ENCODE measurements at regions not wholly inside any gene's neighbourhood (a gene's known extent, or its start where the extent isn't known, plus 50 kb on each side); places are given as distances from the start of the nearest gene placed in this dataset.

DNA sequence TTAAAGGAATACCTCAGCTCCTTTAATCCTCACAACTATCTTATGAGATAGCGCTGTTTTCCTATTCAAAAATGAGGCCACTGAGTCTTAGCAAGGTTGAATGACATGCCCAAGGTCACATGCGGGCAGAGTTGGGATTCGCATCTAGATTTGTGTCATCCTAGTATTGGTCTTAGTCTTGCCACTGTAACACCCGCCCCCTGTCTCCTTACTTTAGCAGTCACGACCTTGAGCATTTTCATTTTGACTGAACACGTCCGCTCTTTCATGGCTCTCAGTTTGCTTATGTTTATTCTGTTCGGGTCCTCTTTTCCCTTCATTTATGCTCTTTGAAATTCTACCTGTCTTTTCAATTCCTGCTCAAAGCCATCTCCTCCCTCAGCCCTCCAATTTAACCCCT is 112.5 kb upstream of the CADPS start:
- intact Hi-C loops (cut with micrococcal nuclease): no loop called here
- Mint-ChIP-seq H3K4me3 (no peak overlapping the region), H3K9me3 (no peaks in the 10 kb centered on the region), H3K36me3 (ENCODE audit: low read depth) (no peaks in the 10 kb centered on the region), H3K4me1 (no peaks in the 10 kb centered on the region), H3K27me3 (no peaks in the 10 kb centered on the region), H3K27ac (no peak overlapping the region)
- ChIA-PET CTCF (no interaction called here), POLR2A (no interaction called here)
- DNase-seq (no peak), ATAC-seq (ENCODE audit: low read depth) (no peak)
- TF ChIP-seq CTCF (IDR thresholded peaks at IDR 0.05): no peak

DNA sequence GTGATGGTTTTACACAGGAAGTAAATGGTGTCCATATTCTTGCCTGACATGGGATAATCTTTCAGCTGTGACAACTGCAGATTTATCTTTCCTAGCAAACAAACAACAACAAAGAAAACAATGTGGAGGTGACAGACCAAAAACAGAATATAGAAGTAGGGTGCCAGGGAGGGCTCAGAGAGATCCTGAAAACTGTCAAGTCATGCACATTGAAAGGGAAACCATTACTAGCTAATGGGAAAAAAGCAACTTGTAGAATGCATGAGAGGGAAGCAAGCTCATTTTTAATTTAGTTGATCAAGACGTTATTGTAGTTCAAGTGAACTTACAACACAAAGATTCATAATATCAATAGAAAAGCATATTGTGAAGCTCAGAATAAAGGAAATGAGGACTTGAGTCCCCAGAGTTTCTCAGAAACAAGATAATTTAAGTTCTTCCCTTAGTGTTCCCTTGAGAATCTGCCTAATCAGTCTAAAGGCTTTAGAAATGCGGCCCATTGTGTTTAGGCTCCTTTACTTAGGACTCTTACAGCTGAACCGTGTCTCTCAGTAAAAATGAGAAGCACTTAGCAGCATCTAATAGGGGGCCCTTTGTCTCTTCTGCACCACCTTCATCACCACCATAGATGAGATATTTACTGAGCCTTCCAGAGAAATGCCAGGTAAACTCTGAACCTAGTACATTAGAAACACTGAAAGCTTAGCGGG is 115.6 kb upstream of the CADPS start:
- intact Hi-C loops (cut with micrococcal nuclease): no loop called here
- DNase-seq (no peak), ATAC-seq (ENCODE audit: low read depth) (no peak)
- no peaks in the 10 kb centered on the region for H3K4me1 Mint-ChIP-seq
- TF ChIP-seq CTCF (IDR thresholded peaks at IDR 0.05): no peak
- no peaks in the 10 kb centered on the region for H3K27me3 Mint-ChIP-seq
- POLR2A ChIA-PET: no interaction called here
- no peak overlapping the region for H3K27ac Mint-ChIP-seq
- H3K4me3 Mint-ChIP-seq: no peak overlapping the region
- CTCF ChIA-PET: no interaction called here
- peaks cover 5% of the 10 kb centered on the region for H3K9me3 Mint-ChIP-seq
- no peaks in the 10 kb centered on the region for H3K36me3 Mint-ChIP-seq (ENCODE audit: low read depth)

- H3K27ac Mint-ChIP-seq: no peak overlapping the region
- H3K27me3 Mint-ChIP-seq: peaks cover 2% of the 10 kb centered on the region
- H3K9me3 Mint-ChIP-seq: peaks cover 5% of the 10 kb centered on the region
- DNase-seq (no peak), ATAC-seq (ENCODE audit: low read depth) (no peak)
- ChIA-PET POLR2A (no interaction called here), CTCF (no interaction called here)
- H3K4me1 Mint-ChIP-seq: no peaks in the 10 kb centered on the region
- H3K36me3 Mint-ChIP-seq (ENCODE audit: low read depth): no peaks in the 10 kb centered on the region
- no peak overlapping the region for H3K4me3 Mint-ChIP-seq
- no peak for TF ChIP-seq CTCF (IDR thresholded peaks at IDR 0.05)
- intact Hi-C loops (cut with micrococcal nuclease): no loop called here
Measured at GRCh38 chr3:62992520-62992919, 117.3 kb upstream of the CADPS start.

DNA sequence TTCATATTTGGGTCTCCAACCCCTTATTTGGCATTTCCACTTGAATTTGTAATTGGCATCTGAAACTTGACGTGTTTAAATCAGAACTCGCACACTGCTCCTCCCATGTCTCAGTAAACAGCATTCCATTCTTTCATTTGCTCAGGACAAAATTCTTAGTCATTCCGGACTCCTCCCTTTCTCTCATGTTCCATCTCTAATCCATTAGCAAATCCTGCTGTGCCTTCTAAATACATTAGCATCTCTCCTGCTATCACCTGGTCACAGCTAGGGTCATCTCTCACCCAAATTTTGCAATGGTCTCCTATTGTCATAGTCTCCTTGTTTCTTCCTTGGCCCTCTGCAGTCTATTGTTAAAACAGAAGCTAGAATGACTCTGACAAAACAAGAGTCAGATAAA is 119.9 kb upstream of the CADPS start:
- no peak overlapping the region for H3K4me3 Mint-ChIP-seq
- peaks cover 5% of the 10 kb centered on the region for H3K9me3 Mint-ChIP-seq
- no peaks in the 10 kb centered on the region for H3K4me1 Mint-ChIP-seq
- ChIA-PET POLR2A (no interaction called here), CTCF (no interaction called here)
- TF ChIP-seq CTCF (IDR thresholded peaks at IDR 0.05): no peak
- no peak for ATAC-seq (ENCODE audit: low read depth)
- DNase-seq: no peak
- intact Hi-C loops (cut with micrococcal nuclease): no loop called here
- H3K27ac Mint-ChIP-seq: no peak overlapping the region
- no peaks in the 10 kb centered on the region for H3K36me3 Mint-ChIP-seq (ENCODE audit: low read depth)
- H3K27me3 Mint-ChIP-seq: peaks cover 2% of the 10 kb centered on the region

- peaks cover 5% of the 10 kb centered on the region for H3K9me3 Mint-ChIP-seq
- ATAC-seq (ENCODE audit: low read depth) (no peak), DNase-seq (no peak)
- ChIA-PET POLR2A (no interaction called here), CTCF (no interaction called here)
- no peak for TF ChIP-seq CTCF (IDR thresholded peaks at IDR 0.05)
- intact Hi-C loops (cut with micrococcal nuclease): no loop called here
- H3K4me1 Mint-ChIP-seq: no peaks in the 10 kb centered on the region
- H3K36me3 Mint-ChIP-seq (ENCODE audit: low read depth): no peaks in the 10 kb centered on the region
- H3K27me3 Mint-ChIP-seq: peaks cover 2% of the 10 kb centered on the region
- H3K27ac Mint-ChIP-seq: no peak overlapping the region
- no peak overlapping the region for H3K4me3 Mint-ChIP-seq
Measured at GRCh38 chr3:62995530-62995929, 120.3 kb upstream of the CADPS start.
